Esophagus squamous epithelium (tissue), 5 donors: ENCODE measurements at regions not wholly inside any gene's neighbourhood (a gene's known extent, or its start where the extent isn't known, plus 50 kb on each side); places are given as distances from the start of the nearest gene placed in this dataset.
"Not testable (repeated sequence)": the region's sequence is repeated elsewhere in the genome, so short reads cannot be mapped to it uniquely, and the experiment has no call there.

Experiments
- DNase-seq: peaks from one replicate; lab custom pipeline; 2025; lab: John Stamatoyannopoulos, UW
- H3K27ac ChIP-seq, 4 donors: fragments of 200-600 bp; sonication (generic); one replicate each; pipeline ENCODE4 v1.5.1; 2016 to 2019; ENCODE audit warnings: mild to moderate bottlenecking in 1 of 4
- H3K27me3 ChIP-seq, 4 donors: fragments of 200-600 bp; sonication (generic); 1 replicate in 3 of 4; 2 replicates in 1 of 4; pipeline versions ENCODE4 v1.5.1 to v1.6.0; 2017 to 2021; ENCODE audit warnings: antibody characterized with exemption in 1 of 4
- H3K36me3 ChIP-seq, 3 donors: fragments of 200-600 bp; sonication (generic); one replicate each; pipeline ENCODE4 v1.5.1; 2016 to 2019
- H3K4me1 ChIP-seq, 3 donors: fragments of 200-600 bp; sonication (generic); one replicate each; pipeline ENCODE4 v1.5.1; 2017 to 2019
- H3K4me3 ChIP-seq, 4 donors: fragments of 200-600 bp; sonication (generic); 1 replicate in 3 of 4; 2 replicates in 1 of 4; pipeline ENCODE4 v1.5.1; 2016 to 2019; ENCODE audit warnings: mild to moderate bottlenecking in 2 of 4, moderate library complexity in 1 of 4
- H3K9me3 ChIP-seq, 3 donors: fragments of 200-600 bp; sonication (generic); one replicate each; pipeline ENCODE4 v1.5.1; 2016 to 2019
- POLR2A ChIP-seq, 4 donors: fragments of 450-650 bp; IDR thresholded peaks; one replicate each; pipeline ENCODE4 v1.6.1; 2017; ENCODE audit warnings: antibody characterized with exemption in 4 of 4, mild to moderate bottlenecking in 4 of 4, moderate library complexity in 3 of 4
- WGBS, 2 donors: methylation state at CpG; one replicate each; pipeline ENCODE4 v1.1.5; 2018; 5-methylcytosine and 5-hydroxymethylcytosine counted together
- intact Hi-C: fragments of 100-400 bp; cut with DNase I; formaldehyde crosslinking; loops from one replicate; pipeline ENCODE4 v1.15.0; 2022
- TF ChIP-seq, protein P1 (sequence below), 6 experiments: fragments of 450-650 bp in 4 of 6; fragments of 200-600 bp in 2 of 6; sonication (generic) in 2 of 6; IDR thresholded peaks; one replicate each; pipeline ENCODE4 v1.5.1; 2016 to 2019; ENCODE audit warnings: antibody characterized with exemption in 6 of 6, mild to moderate bottlenecking in 4 of 6, moderate library complexity in 4 of 6
- donor health status: DM: yes; HTN: yes; CAD: no.

- intact Hi-C loops: no loop called here
- WGBS, 2 donors: 75 to 84% methylated on average over 4 to 9 of the region's 9 CpGs
- Histone ChIP-seq H3K4me3 (no peak overlapping the region), H3K9me3 (no peaks in the 10 kb centered on the region), H3K36me3 (no peaks in the 10 kb centered on the region), H3K27ac (no peak overlapping the region), H3K27me3 (no peaks in the 10 kb centered on the region), H3K4me1 (no peaks in the 10 kb centered on the region)
- TF ChIP-seq, protein P1, sequence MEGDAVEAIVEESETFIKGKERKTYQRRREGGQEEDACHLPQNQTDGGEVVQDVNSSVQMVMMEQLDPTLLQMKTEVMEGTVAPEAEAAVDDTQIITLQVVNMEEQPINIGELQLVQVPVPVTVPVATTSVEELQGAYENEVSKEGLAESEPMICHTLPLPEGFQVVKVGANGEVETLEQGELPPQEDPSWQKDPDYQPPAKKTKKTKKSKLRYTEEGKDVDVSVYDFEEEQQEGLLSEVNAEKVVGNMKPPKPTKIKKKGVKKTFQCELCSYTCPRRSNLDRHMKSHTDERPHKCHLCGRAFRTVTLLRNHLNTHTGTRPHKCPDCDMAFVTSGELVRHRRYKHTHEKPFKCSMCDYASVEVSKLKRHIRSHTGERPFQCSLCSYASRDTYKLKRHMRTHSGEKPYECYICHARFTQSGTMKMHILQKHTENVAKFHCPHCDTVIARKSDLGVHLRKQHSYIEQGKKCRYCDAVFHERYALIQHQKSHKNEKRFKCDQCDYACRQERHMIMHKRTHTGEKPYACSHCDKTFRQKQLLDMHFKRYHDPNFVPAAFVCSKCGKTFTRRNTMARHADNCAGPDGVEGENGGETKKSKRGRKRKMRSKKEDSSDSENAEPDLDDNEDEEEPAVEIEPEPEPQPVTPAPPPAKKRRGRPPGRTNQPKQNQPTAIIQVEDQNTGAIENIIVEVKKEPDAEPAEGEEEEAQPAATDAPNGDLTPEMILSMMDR (IDR thresholded peaks at IDR 0.05): no peak
- TF ChIP-seq POLR2A (IDR thresholded peaks at IDR 0.05): no peak
- no peak for DNase-seq
Observed at GRCh38 chr9:81070689-81071088, 618.7 kb downstream of the TLE1 start.

DNA sequence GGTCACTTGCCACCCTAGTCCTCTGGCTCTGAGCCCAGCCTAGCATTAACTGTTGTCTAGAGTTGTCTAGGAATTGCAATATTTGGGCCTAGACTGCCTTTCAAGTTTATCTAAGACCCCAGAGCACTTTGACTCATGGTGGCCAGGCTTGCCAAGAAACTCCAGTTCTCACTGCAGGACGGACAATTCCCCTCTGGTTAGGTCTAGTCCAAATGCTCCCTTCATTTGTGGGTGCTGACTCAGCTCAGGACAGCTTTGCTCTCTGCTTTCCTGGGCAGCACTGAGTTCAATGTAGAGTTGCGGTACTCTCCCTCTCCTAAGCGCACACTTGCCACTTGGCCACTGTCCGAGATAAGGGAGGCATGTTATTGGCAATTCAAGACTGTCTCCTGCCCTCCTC lies 619.4 kb downstream of the TLE1 start:
- no peak for DNase-seq
- Histone ChIP-seq H3K27ac (no peak overlapping the region), H3K4me3 (no peak overlapping the region), H3K9me3 (no peaks in the 10 kb centered on the region), H3K36me3 (no peaks in the 10 kb centered on the region), H3K27me3 (no peaks in the 10 kb centered on the region), H3K4me1 (no peaks in the 10 kb centered on the region)
- intact Hi-C loops: no loop called here
- TF ChIP-seq, protein P1 (IDR thresholded peaks at IDR 0.05): no peak
- no peak for TF ChIP-seq POLR2A (IDR thresholded peaks at IDR 0.05)
- 82 to 100% methylated on average over 1 to 3 of the region's 4 CpGs for WGBS, 2 donors

- H3K36me3 ChIP-seq: no peaks in the 10 kb centered on the region
- no peaks in the 10 kb centered on the region for H3K4me1 ChIP-seq
- H3K4me3 ChIP-seq: no peak overlapping the region
- 82 to 100% methylated on average over 1 to 3 of the region's 3 CpGs for WGBS, 2 donors
- no peak for DNase-seq
- TF ChIP-seq, protein P1 (IDR thresholded peaks at IDR 0.05): no peak
- TF ChIP-seq POLR2A (IDR thresholded peaks at IDR 0.05): no peak
- intact Hi-C loops: no loop called here
- no peak overlapping the region for H3K27ac ChIP-seq
- H3K27me3 ChIP-seq: no peaks in the 10 kb centered on the region
- H3K9me3 ChIP-seq: no peaks in the 10 kb centered on the region
Observed at GRCh38 chr9:81069038-81069795, 620.1 kb downstream of the TLE1 start.

DNA sequence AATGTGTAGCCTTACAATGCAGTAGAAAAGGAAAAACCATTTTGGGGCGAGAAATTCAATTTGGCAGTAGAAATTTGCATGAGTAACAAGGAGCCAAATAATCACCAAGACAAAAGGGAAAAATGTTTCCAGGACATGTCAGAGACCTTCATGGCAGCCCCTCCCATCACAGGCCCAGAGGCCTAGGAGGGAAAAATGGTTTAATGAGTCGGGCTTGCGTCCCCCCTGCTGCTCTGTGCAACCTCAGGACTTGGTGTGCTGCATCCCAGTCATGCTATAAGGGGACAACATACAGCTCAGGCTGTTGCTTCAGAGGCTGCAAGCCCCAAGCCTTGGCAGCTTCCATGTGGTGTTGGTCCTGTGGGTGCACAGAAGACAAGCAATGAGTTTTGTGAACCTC lies 626.4 kb downstream of the TLE1 start:
- H3K4me3 ChIP-seq, H3K27ac ChIP-seq, H3K27me3 ChIP-seq, DNase-seq, intact Hi-C loops, H3K36me3 ChIP-seq, H3K9me3 ChIP-seq, H3K4me1 ChIP-seq: not testable (repeated sequence)
- 60 to 90% methylated on average over 3 of the region's 3 CpGs for WGBS, 2 donors

DNA sequence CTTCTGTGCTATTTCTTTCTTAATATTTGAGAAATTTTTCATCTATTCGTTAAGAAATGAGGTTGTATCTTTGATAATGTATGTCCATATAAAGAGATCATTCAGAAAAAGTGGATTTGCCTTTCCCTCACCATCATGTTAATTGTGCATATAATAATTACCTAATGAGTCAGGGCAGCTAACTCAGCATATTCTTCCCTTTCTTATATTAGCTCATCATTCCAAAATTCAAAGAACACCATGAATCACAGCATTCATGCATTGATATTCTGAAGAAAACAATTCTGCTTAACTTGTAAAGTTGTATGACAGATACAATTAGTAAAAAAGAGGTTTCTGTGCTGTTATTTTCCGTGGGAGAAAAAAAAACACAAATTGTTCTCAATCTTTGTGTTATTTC lies 630.6 kb downstream of the TLE1 start:
- no peak overlapping the region for H3K27ac ChIP-seq
- H3K27me3 ChIP-seq: no peaks in the 10 kb centered on the region
- no peak overlapping the region for H3K4me3 ChIP-seq
- H3K4me1 ChIP-seq: no peaks in the 10 kb centered on the region
- WGBS, 2 donors: 48 to 54% methylated on average over 2 of the region's 2 CpGs
- no peak for DNase-seq
- no peaks in the 10 kb centered on the region for H3K36me3 ChIP-seq
- TF ChIP-seq, protein P1 (IDR thresholded peaks at IDR 0.05): no peak
- TF ChIP-seq POLR2A (IDR thresholded peaks at IDR 0.05): no peak
- intact Hi-C loops: no loop called here
- peaks cover 0 to 6% (median 0%) of the 10 kb centered on the region in 3 donors for H3K9me3 ChIP-seq
